Endothelial cell of umbilical vein (primary cell): ENCODE measurements at regions not wholly inside any gene's neighbourhood (a gene's known extent, or its start where the extent isn't known, plus 50 kb on each side); places are given as distances from the start of the nearest gene placed in this dataset.

ENCODE experiments used
- BruUV-seq: library from RNA; stranded (reverse); fragments of 400-500 nt; replicated peaks from 2 replicates; lab custom pipeline; 2021; lab: Mats Ljungman, UMichigan
- CTCF ChIA-PET: fragments of 300-600, 350-600 bp; sonication (Branson Sonifier 250); formaldehyde crosslinking; loops from one replicate; lab custom pipeline; 2021; ENCODE audit warnings: antibody characterized with exemption, inconsistent platforms; lab: Charles Lee
- POLR2A ChIA-PET: fragments of 300-600, 350-600 bp; sonication (Branson Sonifier 250); formaldehyde crosslinking; loops from one replicate; lab custom pipeline; 2021; ENCODE audit warnings: antibody characterized with exemption, inconsistent platforms; lab: Charles Lee
- DNase-seq: peaks from one replicate; pipeline ENCODE4 v3.0.0-alpha.2; 2011; ENCODE audit warnings: low read depth, low spot score
- FAIRE-seq: peaks from 2 replicates; lab custom pipeline; 2011; peaks lifted over from hg19 to GRCh38; lab: Jason Lieb, UNC
- H2AFZ ChIP-seq: 2 replicates; pipeline ENCODE4 v1.6.0; 2012; ENCODE audit warnings: low read depth, low read length, control low read depth, inconsistent platforms
- H3K27ac ChIP-seq: 2 replicates; pipeline ENCODE4 v1.5.1; 2011; ENCODE audit warnings: low read depth, mild to moderate bottlenecking, control low read depth, low read length, moderate library complexity; ENCODE audit not compliant: insufficient read depth
- H3K27me3 ChIP-seq, 2 experiments: 2 replicates each; pipeline versions ENCODE4 v1.6.0 to v1.6.1; 2011; ENCODE audit warnings: low read length in 2 of 2, mixed read lengths in 1 of 2; ENCODE audit not compliant: control insufficient read depth in 2 of 2, insufficient read depth in 2 of 2
- H3K36me3 ChIP-seq, 2 experiments: 2 replicates in 1 of 2; 3 replicates in 1 of 2; pipeline ENCODE4 v1.5.1; 2011; ENCODE audit warnings: low read length in 2 of 2, mild to moderate bottlenecking in 1 of 2, moderate library complexity in 1 of 2; ENCODE audit not compliant: control insufficient read depth in 2 of 2, insufficient read depth in 2 of 2; ENCODE audit errors: extremely low read depth in 1 of 2
- H3K4me1 ChIP-seq: 3 replicates; pipeline ENCODE4 v1.5.1; 2011; ENCODE audit warnings: mild to moderate bottlenecking, low read length; ENCODE audit not compliant: control insufficient read depth, insufficient read depth; ENCODE audit errors: extremely low read depth
- H3K4me2 ChIP-seq: 2 replicates; pipeline ENCODE4 v1.6.1; 2011; ENCODE audit warnings: low read length, control low read depth, mixed read lengths; ENCODE audit not compliant: insufficient read depth
- H3K4me3 ChIP-seq, 3 experiments: fragments of 200-600 bp in 1 of 3; sonication (generic), shearing (Covaris generic) in 1 of 3; replicated peaks in 1 of 3; 2 replicates each; pipeline ENCODE4 v1.5.1; 2011 to 2016; ENCODE audit warnings: control low read depth in 3 of 3, low read length in 3 of 3, mild to moderate bottlenecking in 2 of 3, inconsistent platforms in 1 of 3, low read depth in 1 of 3, moderate library complexity in 1 of 3; ENCODE audit not compliant: insufficient read depth in 1 of 3
- H3K79me2 ChIP-seq: 2 replicates; pipeline ENCODE4 v1.6.0; 2012; ENCODE audit warnings: low read length, inconsistent platforms; ENCODE audit not compliant: control insufficient read depth, insufficient read depth
- H3K9ac ChIP-seq: replicated peaks from 2 replicates; pipeline ENCODE3; 2011; ENCODE audit warnings: low read length, control low read depth; ENCODE audit not compliant: insufficient read depth; ENCODE audit errors: extremely low read depth
- H3K9me1 ChIP-seq: replicated peaks from 3 replicates; pipeline ENCODE4 v1.6.0; 2011; ENCODE audit warnings: mild to moderate bottlenecking, low read length; ENCODE audit not compliant: control insufficient read depth, insufficient read depth; ENCODE audit errors: extremely low read depth
- H3K9me3 ChIP-seq: replicated peaks from 2 replicates; pipeline ENCODE4 v1.5.1; 2012; ENCODE audit warnings: low read length, inconsistent platforms; ENCODE audit not compliant: control insufficient read depth, insufficient read depth
- H4K20me1 ChIP-seq: replicated peaks from 2 replicates; pipeline ENCODE3; 2011; ENCODE audit warnings: mild to moderate bottlenecking, low read length; ENCODE audit not compliant: control insufficient read depth, insufficient read depth; ENCODE audit errors: extremely low read depth
- EZH2 ChIP-seq: IDR thresholded peaks from 2 replicates; pipeline ENCODE4 v1.6.1; 2012; ENCODE audit warnings: borderline replicate concordance, low read depth, mild to moderate bottlenecking, moderate library complexity, low read length, inconsistent platforms; ENCODE audit not compliant: severe bottlenecking
- FOS ChIP-seq: IDR thresholded peaks from 2 replicates; pipeline ENCODE4 v1.6.1; 2011; ENCODE audit warnings: mild to moderate bottlenecking, low read length, moderate library complexity, borderline replicate concordance; ENCODE audit not compliant: insufficient read depth
- GATA2 ChIP-seq: IDR thresholded peaks from 2 replicates; pipeline ENCODE4 v1.7.0; 2011; ENCODE audit warnings: low read depth, mild to moderate bottlenecking, moderate library complexity, mixed read lengths, low read length; ENCODE audit not compliant: insufficient read length, insufficient read depth
- JUN ChIP-seq: IDR thresholded peaks from 2 replicates; pipeline ENCODE4 v1.6.1; 2011; ENCODE audit warnings: borderline replicate concordance, low read depth; ENCODE audit not compliant: insufficient read length, insufficient read depth
- MAX ChIP-seq: IDR thresholded peaks from 2 replicates; pipeline ENCODE4 v1.6.1; 2011; ENCODE audit not compliant: insufficient read depth, insufficient read length
- MYC ChIP-seq: IDR thresholded peaks from one replicate; pipeline ENCODE4 v1.6.1; 2011; ENCODE audit warnings: mild to moderate bottlenecking, low read depth, low read length
- POLR2A ChIP-seq: IDR thresholded peaks from 2 replicates; pipeline ENCODE4 v1.6.1; 2012; ENCODE audit warnings: low read depth, mild to moderate bottlenecking, control low read depth, low read length
- POLR2AphosphoS5 ChIP-seq: IDR thresholded peaks from 2 replicates; pipeline ENCODE4 v1.6.1; 2012; ENCODE audit warnings: low read depth, mild to moderate bottlenecking, control low read depth, low read length, moderate library complexity; ENCODE audit not compliant: insufficient read depth
- dilution Hi-C: fragments of 300-500 bp; cut with MboI; formaldehyde crosslinking; loops from one replicate; pipeline ENCODE4 v1.15.0; 2019; ENCODE audit warnings: low sequenced_read_pairs; ENCODE audit not compliant: extremely low pct_ligation_motif_present
- intact Hi-C: fragments of 100-400 bp; cut with micrococcal nuclease; formaldehyde crosslinking; loops from one replicate; pipeline ENCODE4 v1.10.0; 2022
- TF ChIP-seq, protein P1 (sequence below), 2 donors: IDR thresholded peaks; 1 replicate in 1 of 2; 2 replicates in 1 of 2; pipeline ENCODE4 v1.5.1; 2011; ENCODE audit warnings: low read length in 2 of 2, mild to moderate bottlenecking in 2 of 2, moderate library complexity in 2 of 2, control low read depth in 1 of 2, inconsistent platforms in 1 of 2, low read depth in 1 of 2; ENCODE audit not compliant: insufficient read depth in 1 of 2; ENCODE audit errors: extremely low read depth in 1 of 2

GRCh38 chr1:209455661-209456358 is 127.7 kb upstream of the CAMK1G start:
- intact Hi-C loops, result no loop called here
- FAIRE-seq, result no peak
- DNase-seq, result no peak
- no peaks in the 10 kb centered on the region for H3K27me3 ChIP-seq
- H3K4me3 ChIP-seq, result no peak overlapping the region
- no peak for TF ChIP-seq POLR2AphosphoS5
- dilution Hi-C loops, result no loop called here
- H2AFZ ChIP-seq, result no peak overlapping the region
- no peaks in the 10 kb centered on the region for H3K9me3 ChIP-seq
- no peaks in the 10 kb centered on the region for H4K20me1 ChIP-seq
- no peaks in the 10 kb centered on the region for H3K9me1 ChIP-seq
- no peak overlapping the region for H3K9ac ChIP-seq
- no TSS peak for BruUV-seq
- H3K27ac ChIP-seq, result no peak overlapping the region
- H3K79me2 ChIP-seq, result no peaks in the 10 kb centered on the region
- no peaks in the 10 kb centered on the region for H3K4me1 ChIP-seq
- H3K36me3 ChIP-seq, result no peaks in the 10 kb centered on the region
- POLR2A ChIA-PET, result no interaction called here
- CTCF ChIA-PET, result no interaction called here
- no peak overlapping the region for H3K4me2 ChIP-seq

DNA sequence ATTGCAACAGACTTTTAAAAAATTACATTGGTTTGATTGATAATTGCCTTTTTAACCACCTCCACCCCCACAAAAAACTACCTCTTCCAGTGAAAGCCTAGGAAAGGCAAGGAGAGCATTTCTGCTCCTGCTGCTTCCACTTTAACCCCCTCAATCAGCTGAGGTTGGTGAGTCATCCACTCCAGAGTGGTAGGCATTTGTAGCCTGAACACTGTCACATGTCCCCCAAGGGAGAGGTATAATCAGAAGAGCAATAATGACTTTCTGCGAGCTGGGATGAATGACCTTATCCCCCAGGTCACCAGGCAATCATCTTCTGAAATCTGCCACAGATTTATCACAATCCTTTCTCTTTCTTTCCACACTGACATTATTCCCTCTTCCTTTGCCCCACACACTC is 126.6 kb upstream of the CAMK1G start:
- no peak overlapping the region for H3K9ac ChIP-seq
- BruUV-seq, result no TSS peak
- no peak overlapping the region for H3K27ac ChIP-seq
- H4K20me1 ChIP-seq, result no peaks in the 10 kb centered on the region
- H3K9me3 ChIP-seq, result no peaks in the 10 kb centered on the region
- no peak overlapping the region for H2AFZ ChIP-seq
- no peak for DNase-seq
- dilution Hi-C loops, result no loop called here
- no peak for FAIRE-seq
- H3K27me3 ChIP-seq, result no peaks in the 10 kb centered on the region
- intact Hi-C loops, result no loop called here
- H3K36me3 ChIP-seq, result no peaks in the 10 kb centered on the region
- H3K4me2 ChIP-seq, result no peak overlapping the region
- no peak for TF ChIP-seq EZH2
- TF ChIP-seq MAX, result no peak
- TF ChIP-seq FOS, result no peak
- no peak for TF ChIP-seq GATA2
- no peak for TF ChIP-seq JUN
- TF ChIP-seq MYC, result no peak
- TF ChIP-seq POLR2AphosphoS5, result no peak
- TF ChIP-seq, protein P1, sequence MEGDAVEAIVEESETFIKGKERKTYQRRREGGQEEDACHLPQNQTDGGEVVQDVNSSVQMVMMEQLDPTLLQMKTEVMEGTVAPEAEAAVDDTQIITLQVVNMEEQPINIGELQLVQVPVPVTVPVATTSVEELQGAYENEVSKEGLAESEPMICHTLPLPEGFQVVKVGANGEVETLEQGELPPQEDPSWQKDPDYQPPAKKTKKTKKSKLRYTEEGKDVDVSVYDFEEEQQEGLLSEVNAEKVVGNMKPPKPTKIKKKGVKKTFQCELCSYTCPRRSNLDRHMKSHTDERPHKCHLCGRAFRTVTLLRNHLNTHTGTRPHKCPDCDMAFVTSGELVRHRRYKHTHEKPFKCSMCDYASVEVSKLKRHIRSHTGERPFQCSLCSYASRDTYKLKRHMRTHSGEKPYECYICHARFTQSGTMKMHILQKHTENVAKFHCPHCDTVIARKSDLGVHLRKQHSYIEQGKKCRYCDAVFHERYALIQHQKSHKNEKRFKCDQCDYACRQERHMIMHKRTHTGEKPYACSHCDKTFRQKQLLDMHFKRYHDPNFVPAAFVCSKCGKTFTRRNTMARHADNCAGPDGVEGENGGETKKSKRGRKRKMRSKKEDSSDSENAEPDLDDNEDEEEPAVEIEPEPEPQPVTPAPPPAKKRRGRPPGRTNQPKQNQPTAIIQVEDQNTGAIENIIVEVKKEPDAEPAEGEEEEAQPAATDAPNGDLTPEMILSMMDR (IDR thresholded peaks at IDR 0.05; ENCODE audit: extremely low read depth in 1 of 2, insufficient read depth in 1 of 2, low read depth in 1 of 2, low read length in 2 of 2), result no peak
- TF ChIP-seq POLR2A, result no peak
- ChIA-PET POLR2A (no interaction called here), CTCF (no interaction called here)
- no peaks in the 10 kb centered on the region for H3K9me1 ChIP-seq
- H3K79me2 ChIP-seq, result no peaks in the 10 kb centered on the region
- H3K4me1 ChIP-seq, result no peaks in the 10 kb centered on the region
- no peak overlapping the region for H3K4me3 ChIP-seq
